Neural progenitor cell (in vitro differentiated cells): ENCODE measurements at regions not wholly inside any gene's neighbourhood (a gene's known extent, or its start where the extent isn't known, plus 50 kb on each side); places are given as distances from the start of the nearest gene placed in this dataset.

Source experiments
- EZH2 ChIP-seq: fragments of 200-600 bp; sonication (generic); IDR thresholded peaks from 2 replicates; pipeline ENCODE4 v1.6.1; 2017; ENCODE audit warnings: antibody characterized with exemption, mild to moderate bottlenecking, moderate library complexity
- TF ChIP-seq, protein P1 (sequence below): fragments of 200-600 bp; sonication (generic); IDR thresholded peaks from 2 replicates; pipeline ENCODE4 v1.5.1; 2017; ENCODE audit warnings: antibody characterized with exemption, mild to moderate bottlenecking

DNA sequence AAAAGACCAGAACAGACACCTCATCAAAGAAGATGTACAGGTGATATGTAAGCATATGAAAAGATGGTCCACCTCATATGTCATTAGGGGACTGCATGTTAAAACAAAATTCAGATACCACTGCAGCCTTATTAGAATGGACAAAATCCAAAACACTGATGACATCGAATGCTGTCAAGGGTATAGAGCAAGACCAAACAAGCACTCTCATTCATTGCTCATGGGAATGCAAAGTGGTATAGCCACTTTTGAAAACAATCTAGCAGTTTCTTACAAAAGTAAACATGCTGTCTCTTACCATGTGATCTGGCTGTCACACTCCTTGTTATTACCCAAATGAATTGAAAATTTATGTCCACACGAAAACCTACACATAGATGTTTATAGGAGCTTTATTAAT is 426.6 kb upstream of the ESRRG start:
- TF ChIP-seq, protein P1, sequence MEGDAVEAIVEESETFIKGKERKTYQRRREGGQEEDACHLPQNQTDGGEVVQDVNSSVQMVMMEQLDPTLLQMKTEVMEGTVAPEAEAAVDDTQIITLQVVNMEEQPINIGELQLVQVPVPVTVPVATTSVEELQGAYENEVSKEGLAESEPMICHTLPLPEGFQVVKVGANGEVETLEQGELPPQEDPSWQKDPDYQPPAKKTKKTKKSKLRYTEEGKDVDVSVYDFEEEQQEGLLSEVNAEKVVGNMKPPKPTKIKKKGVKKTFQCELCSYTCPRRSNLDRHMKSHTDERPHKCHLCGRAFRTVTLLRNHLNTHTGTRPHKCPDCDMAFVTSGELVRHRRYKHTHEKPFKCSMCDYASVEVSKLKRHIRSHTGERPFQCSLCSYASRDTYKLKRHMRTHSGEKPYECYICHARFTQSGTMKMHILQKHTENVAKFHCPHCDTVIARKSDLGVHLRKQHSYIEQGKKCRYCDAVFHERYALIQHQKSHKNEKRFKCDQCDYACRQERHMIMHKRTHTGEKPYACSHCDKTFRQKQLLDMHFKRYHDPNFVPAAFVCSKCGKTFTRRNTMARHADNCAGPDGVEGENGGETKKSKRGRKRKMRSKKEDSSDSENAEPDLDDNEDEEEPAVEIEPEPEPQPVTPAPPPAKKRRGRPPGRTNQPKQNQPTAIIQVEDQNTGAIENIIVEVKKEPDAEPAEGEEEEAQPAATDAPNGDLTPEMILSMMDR: no peak
- TF ChIP-seq EZH2: no peak
